OCI-LY7 (cell line): ENCODE measurements at regions not wholly inside any gene's neighbourhood (a gene's known extent, or its start where the extent isn't known, plus 50 kb on each side); places are given as distances from the start of the nearest gene placed in this dataset.

Experiments
- CTCF ChIP-seq: fragments of 200-600 bp; sonication (generic); conservative IDR thresholded peaks from 2 replicates; pipeline ENCODE4 v1.5.1; 2014; ENCODE audit warnings: mild to moderate bottlenecking, antibody characterized with exemption, low read length, moderate library complexity, mixed read lengths
- EZH2phosphoT487 ChIP-seq: fragments of 200-600 bp; sonication (generic); IDR thresholded peaks from 2 replicates; pipeline ENCODE4 v1.6.1; 2018; ENCODE audit warnings: low read depth, borderline replicate concordance, mild to moderate bottlenecking, mixed run types, antibody characterized with exemption, low read length, moderate library complexity, mixed read lengths

DNA sequence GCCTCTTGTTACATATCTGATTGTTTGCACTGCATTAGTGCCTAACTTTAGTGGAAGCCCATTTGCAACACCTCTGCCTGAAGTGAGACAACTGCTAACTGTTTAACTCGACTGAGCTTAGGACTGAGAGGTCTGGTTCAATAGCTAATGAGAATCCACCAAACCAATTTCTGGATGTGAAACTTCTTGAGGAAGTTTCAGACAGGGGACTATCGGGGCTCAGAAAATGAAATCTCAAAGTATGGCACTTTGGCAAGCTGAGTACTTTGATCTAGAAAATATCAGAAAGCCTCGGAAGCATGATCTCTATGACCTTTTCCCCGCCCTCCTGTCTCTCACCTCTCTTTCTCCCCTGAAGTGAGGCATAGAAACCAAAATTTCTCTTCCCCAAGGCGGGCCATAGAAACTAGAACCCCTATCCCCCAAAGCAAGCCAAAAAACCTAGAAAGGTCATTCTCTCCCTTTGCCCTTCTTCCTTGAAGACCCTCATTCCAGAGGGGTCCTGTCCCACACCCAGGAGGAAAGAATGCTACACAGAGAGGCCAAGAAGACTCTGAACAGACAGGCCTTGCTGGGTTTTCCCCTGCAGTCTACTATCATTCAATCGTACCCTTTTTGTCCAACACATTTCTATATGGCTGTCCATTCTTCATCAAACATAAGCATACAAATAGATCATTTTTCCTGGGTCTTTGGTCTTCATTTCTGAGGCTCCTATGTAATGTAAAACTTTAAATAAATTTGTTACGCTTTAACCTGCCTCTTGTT is 69.6 kb upstream of the CREB1 start:
- TF ChIP-seq CTCF, result no peak
- TF ChIP-seq EZH2phosphoT487, result no peak
